Transverse colon (tissue), 3 donors: ENCODE measurements at regions not wholly inside any gene's neighbourhood (a gene's known extent, or its start where the extent isn't known, plus 50 kb on each side); places are given as distances from the start of the nearest gene placed in this dataset.

Source experiments
- CTCF ChIP-seq, 5 experiments: fragments of 200-600 bp in 3 of 5; fragments of 450-650 bp in 2 of 5; sonication (generic) in 3 of 5; IDR thresholded peaks; 1 replicate in 2 of 5; 2 replicates in 3 of 5; pipeline ENCODE4 v1.5.1; 2016 to 2017; ENCODE audit warnings: antibody characterized with exemption in 5 of 5, inconsistent platforms in 3 of 5, mild to moderate bottlenecking in 2 of 5, moderate library complexity in 1 of 5
- EP300 ChIP-seq: sonication (generic); formaldehyde crosslinking; IDR thresholded peaks from one replicate; pipeline ENCODE4 v1.6.1; 2017; ENCODE audit warnings: antibody characterized with exemption, low read depth

- no peak for TF ChIP-seq EP300
- TF ChIP-seq CTCF (IDR thresholded peaks at IDR 0.05) = no peak
Measured at GRCh38 chr1:219279017-219279770, 105.5 kb downstream of the LYPLAL1 start.
